SK-N-MC (cell line): ENCODE measurements at regions not wholly inside any gene's neighbourhood (a gene's known extent, or its start where the extent isn't known, plus 50 kb on each side); places are given as distances from the start of the nearest gene placed in this dataset.

ENCODE experiments used
- DNase-seq: peaks from one replicate; pipeline ENCODE4 v3.0.0-alpha.2; 2011; ENCODE audit warnings: low read depth, low spot score
- H3K27ac ChIP-seq: fragments of 200-600 bp; sonication (generic); 2 replicates; pipeline ENCODE4 v1.5.1; 2016; ENCODE audit warnings: mixed run types
- H3K36me3 ChIP-seq: fragments of 200-600 bp; sonication (generic); 2 replicates; pipeline ENCODE4 v1.6.1; 2017; ENCODE audit warnings: antibody characterized with exemption, low read length, mixed read lengths; ENCODE audit not compliant: insufficient read depth
- H3K4me3 ChIP-seq: fragments of 200-600 bp; sonication (generic); 2 replicates; pipeline ENCODE4 v1.5.1; 2016
- H3K9ac ChIP-seq: fragments of 200-600 bp; sonication (generic); 2 replicates; pipeline ENCODE4 v1.8.0; 2017; ENCODE audit warnings: mixed run types, mixed read lengths; ENCODE audit not compliant: insufficient read length
- H3K9me3 ChIP-seq: fragments of 200-600 bp; sonication (generic); 2 replicates; pipeline ENCODE4 v1.6.1; 2017; ENCODE audit warnings: low read depth, mild to moderate bottlenecking, antibody characterized with exemption, low read length, moderate library complexity, mixed read lengths
- EZH2 ChIP-seq: fragments of 200-600 bp; sonication (generic); IDR thresholded peaks from one replicate; pipeline ENCODE4 v1.6.1; 2017; ENCODE audit warnings: antibody characterized with exemption
- FOXP2 ChIP-seq: optimal IDR thresholded peaks from 2 replicates; pipeline ENCODE3; 2011; ENCODE audit warnings: mild to moderate bottlenecking, moderate library complexity; ENCODE audit not compliant: insufficient read depth; ENCODE audit errors: extremely low read length, control extremely low read depth
- POLR2AphosphoS5 ChIP-seq: IDR thresholded peaks from 2 replicates; pipeline ENCODE4 v1.6.1; 2012; ENCODE audit warnings: mild to moderate bottlenecking, low read depth, low read length, borderline replicate concordance

GRCh38 chr5:26232706-26233105 is 805.7 kb downstream of the CDH9 start:
- TF ChIP-seq EZH2: no peak
- no peak for TF ChIP-seq POLR2AphosphoS5
- no peak for TF ChIP-seq FOXP2

GRCh38 chr5:26231316-26231715 is 807.1 kb downstream of the CDH9 start:
- Histone ChIP-seq H3K9me3 (no peaks in the 10 kb centered on the region), H3K36me3 (no peaks in the 10 kb centered on the region), H3K4me3 (no peak overlapping the region), H3K27ac (no peak overlapping the region), H3K9ac (no peak overlapping the region)
- DNase-seq: no peak
- TF ChIP-seq FOXP2 (no peak), POLR2AphosphoS5 (no peak), EZH2 (no peak)

More at GRCh38 chr5:26232706-26233105, 805.7 kb downstream of the CDH9 start:
- no peaks in the 10 kb centered on the region for H3K36me3 ChIP-seq
- H3K27ac ChIP-seq: no peak overlapping the region
- H3K9ac ChIP-seq: no peak overlapping the region
- no peaks in the 10 kb centered on the region for H3K9me3 ChIP-seq
- DNase-seq: no peak
- H3K4me3 ChIP-seq: no peak overlapping the region

GRCh38 chr5:26229848-26230247 is 808.5 kb downstream of the CDH9 start:
- no peaks in the 10 kb centered on the region for H3K9me3 ChIP-seq
- H3K9ac ChIP-seq: no peak overlapping the region
- no peaks in the 10 kb centered on the region for H3K36me3 ChIP-seq
- DNase-seq: no peak
- no peak overlapping the region for H3K27ac ChIP-seq
- H3K4me3 ChIP-seq: no peak overlapping the region
- TF ChIP-seq EZH2 (no peak), FOXP2 (no peak), POLR2AphosphoS5 (no peak)

DNA sequence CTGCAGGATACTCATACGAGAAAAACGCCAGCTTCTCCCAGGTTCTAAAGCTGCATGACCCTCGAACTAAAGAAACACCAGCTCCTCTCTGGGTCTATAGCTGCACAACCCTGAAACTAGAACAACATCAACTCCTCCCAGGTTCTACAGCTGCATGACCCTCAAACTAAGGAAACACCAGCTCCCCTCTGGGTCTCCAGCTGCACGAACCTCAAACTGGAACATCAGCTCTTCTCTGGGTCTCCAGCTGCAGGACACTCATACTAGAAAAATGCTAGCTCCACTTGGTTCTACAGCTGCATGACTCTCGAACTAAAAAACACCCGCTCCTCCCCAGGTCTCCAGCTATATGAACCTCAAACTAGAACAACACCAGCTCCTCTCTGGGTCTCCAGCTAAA is 811.1 kb downstream of the CDH9 start:
- TF ChIP-seq FOXP2: no peak
- no peak for TF ChIP-seq EZH2
- TF ChIP-seq POLR2AphosphoS5: no peak
- Histone ChIP-seq H3K36me3 (no peaks in the 10 kb centered on the region), H3K9me3 (no peaks in the 10 kb centered on the region), H3K9ac (no peak overlapping the region), H3K4me3 (no peak overlapping the region), H3K27ac (no peak overlapping the region)
- no peak for DNase-seq

- Histone ChIP-seq H3K4me3 (no peak overlapping the region), H3K27ac (no peak overlapping the region), H3K36me3 (no peaks in the 10 kb centered on the region), H3K9ac (no peak overlapping the region), H3K9me3 (no peaks in the 10 kb centered on the region)
- TF ChIP-seq EZH2 (no peak), POLR2AphosphoS5 (no peak), FOXP2 (no peak)
- no peak for DNase-seq
These were observed 833.3 kb downstream of the CDH9 start for GRCh38 chr5:26205121-26205520.

DNA sequence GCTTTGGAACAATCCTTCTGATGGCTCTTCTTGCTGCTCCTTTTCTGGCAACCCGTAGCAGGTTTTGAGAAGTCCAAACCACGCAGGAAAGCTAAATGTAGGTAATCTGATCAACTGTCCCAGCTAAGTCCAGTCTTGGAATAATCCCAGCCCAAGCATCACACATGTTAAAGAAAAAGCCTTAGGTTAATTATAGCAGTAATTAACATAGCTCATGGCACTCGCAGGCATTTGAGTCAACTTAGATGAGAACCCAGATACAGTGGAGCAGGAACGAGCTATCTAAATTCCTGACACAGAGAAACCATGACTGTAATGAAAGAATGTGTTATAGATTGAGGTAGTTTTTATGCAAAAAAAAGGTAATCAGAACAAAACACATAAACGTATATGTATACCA is 844.8 kb downstream of the CDH9 start:
- H3K36me3 ChIP-seq: no peaks in the 10 kb centered on the region
- H3K9me3 ChIP-seq: no peaks in the 10 kb centered on the region
- no peak overlapping the region for H3K27ac ChIP-seq
- H3K4me3 ChIP-seq: no peak overlapping the region
- DNase-seq: no peak
- H3K9ac ChIP-seq: no peak overlapping the region
- no peak for TF ChIP-seq POLR2AphosphoS5
- no peak for TF ChIP-seq FOXP2
- no peak for TF ChIP-seq EZH2

DNA sequence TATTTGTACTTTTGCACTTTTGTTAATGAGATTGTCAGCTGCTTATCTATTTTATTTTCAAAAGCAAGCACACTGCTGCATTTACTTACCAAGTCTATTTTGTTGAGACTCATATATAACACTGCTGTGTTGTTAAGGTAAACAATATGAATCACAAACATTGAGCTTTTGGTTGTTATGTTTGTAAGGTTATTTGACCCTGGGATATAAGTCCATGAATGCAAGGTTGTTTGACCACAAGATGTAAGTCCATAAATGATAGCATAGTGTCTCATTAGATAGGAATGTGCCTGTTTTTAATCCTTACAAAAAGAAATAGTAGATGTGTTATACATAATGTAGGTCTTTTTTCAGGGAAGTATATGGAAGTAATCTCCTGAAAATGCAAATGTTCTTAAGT is 845.9 kb downstream of the CDH9 start:
- TF ChIP-seq EZH2 (no peak), POLR2AphosphoS5 (no peak), FOXP2 (no peak)
- H3K9me3 ChIP-seq: no peaks in the 10 kb centered on the region
- no peak for DNase-seq
- H3K4me3 ChIP-seq: no peak overlapping the region
- no peak overlapping the region for H3K27ac ChIP-seq
- no peak overlapping the region for H3K9ac ChIP-seq
- H3K36me3 ChIP-seq: no peaks in the 10 kb centered on the region

DNA sequence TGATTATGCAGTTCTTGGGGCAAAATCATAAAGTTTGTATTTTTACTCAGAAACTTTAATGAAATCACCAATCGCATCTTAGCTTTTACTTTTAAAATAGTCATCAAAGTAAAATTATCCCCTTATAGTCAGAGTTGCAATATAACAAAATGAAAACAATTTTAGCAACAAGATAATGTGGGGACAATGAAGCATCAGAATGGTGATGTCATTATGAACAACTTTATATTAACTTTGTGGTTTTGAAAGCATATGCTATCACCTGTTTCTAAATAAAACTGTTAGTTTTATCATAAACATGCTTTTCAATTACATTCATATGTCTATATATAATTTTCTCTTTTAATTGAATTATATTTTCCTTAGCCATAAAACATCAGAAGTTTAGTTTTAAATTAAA is 856.8 kb downstream of the CDH9 start:
- Histone ChIP-seq H3K4me3 (no peak overlapping the region), H3K9me3 (no peaks in the 10 kb centered on the region), H3K9ac (no peak overlapping the region), H3K36me3 (no peaks in the 10 kb centered on the region), H3K27ac (no peak overlapping the region)
- no peak for DNase-seq
- TF ChIP-seq POLR2AphosphoS5: no peak
- TF ChIP-seq EZH2: no peak
- TF ChIP-seq FOXP2: no peak

- TF ChIP-seq EZH2: no peak
- no peak for TF ChIP-seq POLR2AphosphoS5
- TF ChIP-seq FOXP2: no peak
- no peak overlapping the region for H3K4me3 ChIP-seq
- no peaks in the 10 kb centered on the region for H3K36me3 ChIP-seq
- no peak overlapping the region for H3K27ac ChIP-seq
- no peak overlapping the region for H3K9ac ChIP-seq
- no peak for DNase-seq
- H3K9me3 ChIP-seq: no peaks in the 10 kb centered on the region
These were observed 889.7 kb downstream of the CDH9 start for GRCh38 chr5:26148569-26149107.
